Testis (tissue), 2 donors: ENCODE measurements at regions not wholly inside any gene's neighbourhood (a gene's known extent, or its start where the extent isn't known, plus 50 kb on each side); places are given as distances from the start of the nearest gene placed in this dataset.

Source experiments
- DNase-seq: peaks from one replicate; pipeline ENCODE4 v3.0.0-alpha.2; 2019
- H3K27ac ChIP-seq, 2 donors: fragments of 200-600 bp; sonication (generic); one replicate each; pipeline ENCODE4 v1.5.1; 2019
- H3K27me3 ChIP-seq: fragments of 200-600 bp; sonication (generic); one replicate; pipeline ENCODE4 v1.5.1; 2019
- H3K36me3 ChIP-seq: fragments of 200-600 bp; sonication (generic); one replicate; pipeline ENCODE4 v1.5.1; 2017; ENCODE audit warnings: low read depth; ENCODE audit errors: missing control alignments
- H3K4me1 ChIP-seq: fragments of 200-600 bp; sonication (generic); one replicate; pipeline ENCODE4 v1.5.1; 2019
- H3K4me3 ChIP-seq, 2 donors: fragments of 200-600 bp; sonication (generic); one replicate each; pipeline ENCODE4 v1.5.1; 2017 to 2019
- H3K9me3 ChIP-seq: fragments of 200-600 bp; sonication (generic); one replicate; pipeline ENCODE4 v1.5.1; 2017
- POLR2A ChIP-seq: fragments of 450-650 bp; IDR thresholded peaks from one replicate; pipeline ENCODE4 v1.6.1; 2017; ENCODE audit warnings: antibody characterized with exemption, mild to moderate bottlenecking, moderate library complexity
- WGBS, 2 donors: methylation state at CpG; one replicate each; pipeline ENCODE4 v1.1.5; 2018; 5-methylcytosine and 5-hydroxymethylcytosine counted together
- intact Hi-C: fragments of 100-400 bp; cut with DNase I; formaldehyde crosslinking; loops from one replicate; pipeline ENCODE4 v1.15.1; 2023; ENCODE audit warnings: low total_unique reads
- TF ChIP-seq, protein P1 (sequence below), 3 experiments: fragments of 450-650 bp in 2 of 3; fragments of 200-600 bp in 1 of 3; sonication (generic) in 1 of 3; IDR thresholded peaks; one replicate each; pipeline ENCODE4 v1.5.1; 2016 to 2019; ENCODE audit warnings: antibody characterized with exemption in 3 of 3, mild to moderate bottlenecking in 2 of 3, moderate library complexity in 1 of 3

- no peaks in the 10 kb centered on the region for H3K9me3 ChIP-seq
- no peak overlapping the region for H3K4me3 ChIP-seq
- no peaks in the 10 kb centered on the region for H3K4me1 ChIP-seq
- 72 to 73% methylated on average over 5 of the region's 5 CpGs for WGBS, 2 donors
- intact Hi-C loops: no loop called here
- no peak for TF ChIP-seq POLR2A
- TF ChIP-seq, protein P1, sequence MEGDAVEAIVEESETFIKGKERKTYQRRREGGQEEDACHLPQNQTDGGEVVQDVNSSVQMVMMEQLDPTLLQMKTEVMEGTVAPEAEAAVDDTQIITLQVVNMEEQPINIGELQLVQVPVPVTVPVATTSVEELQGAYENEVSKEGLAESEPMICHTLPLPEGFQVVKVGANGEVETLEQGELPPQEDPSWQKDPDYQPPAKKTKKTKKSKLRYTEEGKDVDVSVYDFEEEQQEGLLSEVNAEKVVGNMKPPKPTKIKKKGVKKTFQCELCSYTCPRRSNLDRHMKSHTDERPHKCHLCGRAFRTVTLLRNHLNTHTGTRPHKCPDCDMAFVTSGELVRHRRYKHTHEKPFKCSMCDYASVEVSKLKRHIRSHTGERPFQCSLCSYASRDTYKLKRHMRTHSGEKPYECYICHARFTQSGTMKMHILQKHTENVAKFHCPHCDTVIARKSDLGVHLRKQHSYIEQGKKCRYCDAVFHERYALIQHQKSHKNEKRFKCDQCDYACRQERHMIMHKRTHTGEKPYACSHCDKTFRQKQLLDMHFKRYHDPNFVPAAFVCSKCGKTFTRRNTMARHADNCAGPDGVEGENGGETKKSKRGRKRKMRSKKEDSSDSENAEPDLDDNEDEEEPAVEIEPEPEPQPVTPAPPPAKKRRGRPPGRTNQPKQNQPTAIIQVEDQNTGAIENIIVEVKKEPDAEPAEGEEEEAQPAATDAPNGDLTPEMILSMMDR (IDR thresholded peaks at IDR 0.05): no peak
- DNase-seq: no peak
- H3K36me3 ChIP-seq: no peaks in the 10 kb centered on the region
- H3K27ac ChIP-seq: no peak overlapping the region
- H3K27me3 ChIP-seq: no peaks in the 10 kb centered on the region
Measured at GRCh38 chr18:73045037-73045436, 177.2 kb upstream of the NETO1 start.

DNA sequence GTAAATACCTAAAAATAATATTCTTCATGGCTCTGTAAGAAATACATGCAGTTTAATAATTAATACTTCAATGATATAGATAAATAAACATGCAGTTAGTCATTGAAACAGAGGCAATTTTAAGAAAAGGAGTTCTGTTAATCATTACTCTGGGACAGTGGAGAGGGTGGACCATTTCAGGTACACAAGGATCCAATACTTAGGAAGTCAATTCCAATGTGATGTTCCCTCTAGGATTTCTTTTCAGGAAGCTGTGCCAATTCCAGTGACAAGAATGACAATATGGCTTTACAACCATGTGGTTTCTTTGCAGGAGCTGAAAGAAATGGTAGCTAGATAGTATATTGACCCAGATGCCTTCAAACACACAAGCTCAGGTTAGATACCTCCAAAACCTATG is 175.8 kb upstream of the NETO1 start:
- H3K4me1 ChIP-seq: no peaks in the 10 kb centered on the region
- intact Hi-C loops: no loop called here
- no peaks in the 10 kb centered on the region for H3K9me3 ChIP-seq
- H3K27me3 ChIP-seq: no peaks in the 10 kb centered on the region
- no peak overlapping the region for H3K4me3 ChIP-seq
- no peak for DNase-seq
- TF ChIP-seq, protein P1 (IDR thresholded peaks at IDR 0.05): no peak
- TF ChIP-seq POLR2A: no peak
- no peaks in the 10 kb centered on the region for H3K36me3 ChIP-seq
- no peak overlapping the region for H3K27ac ChIP-seq

DNA sequence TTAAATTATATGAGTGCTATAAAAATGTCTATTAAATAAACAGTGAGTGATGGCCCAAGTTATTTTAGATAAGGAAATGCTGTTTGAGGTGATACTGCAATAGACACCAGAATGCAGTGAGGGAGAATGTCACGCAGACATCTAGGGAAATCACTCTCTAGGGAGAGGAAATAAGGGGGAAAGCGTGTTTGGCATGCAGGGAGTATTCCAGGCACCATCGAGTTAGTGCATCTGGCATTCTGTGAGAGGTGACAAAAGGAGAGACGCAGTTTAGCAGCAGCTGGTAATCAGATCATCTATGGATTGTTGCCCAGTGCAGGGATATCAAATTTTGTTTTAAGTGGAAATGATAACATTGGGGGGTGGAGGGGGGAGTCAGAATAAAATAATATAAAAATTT is 175.4 kb upstream of the NETO1 start:
- Histone ChIP-seq H3K36me3 (no peaks in the 10 kb centered on the region), H3K27ac (no peak overlapping the region), H3K4me3 (no peak overlapping the region), H3K4me1 (no peaks in the 10 kb centered on the region), H3K27me3 (no peaks in the 10 kb centered on the region), H3K9me3 (no peaks in the 10 kb centered on the region)
- intact Hi-C loops: no loop called here
- TF ChIP-seq, protein P1 (IDR thresholded peaks at IDR 0.05): no peak
- TF ChIP-seq POLR2A: no peak
- WGBS, 2 donors: 33 to 39% methylated on average over 4 of the region's 4 CpGs
- DNase-seq: no peak

GRCh38 chr18:73040247-73040646 is 172.5 kb upstream of the NETO1 start:
- Histone ChIP-seq H3K4me1 (no peaks in the 10 kb centered on the region), H3K9me3 (no peaks in the 10 kb centered on the region), H3K4me3 (no peak overlapping the region), H3K27ac (no peak overlapping the region), H3K27me3 (no peaks in the 10 kb centered on the region), H3K36me3 (no peaks in the 10 kb centered on the region)
- intact Hi-C loops: no loop called here
- no peak for TF ChIP-seq POLR2A
- TF ChIP-seq, protein P1 (IDR thresholded peaks at IDR 0.05): no peak
- 88 to 89% methylated on average over 4 of the region's 4 CpGs for WGBS, 2 donors
- no peak for DNase-seq

- no peak for DNase-seq
- no peak overlapping the region for H3K27ac ChIP-seq
- 79 to 89% methylated on average over 5 of the region's 5 CpGs for WGBS, 2 donors
- H3K9me3 ChIP-seq: no peaks in the 10 kb centered on the region
- no peak for TF ChIP-seq POLR2A
- TF ChIP-seq, protein P1 (IDR thresholded peaks at IDR 0.05): no peak
- no peaks in the 10 kb centered on the region for H3K4me1 ChIP-seq
- H3K27me3 ChIP-seq: no peaks in the 10 kb centered on the region
- H3K36me3 ChIP-seq: no peaks in the 10 kb centered on the region
- H3K4me3 ChIP-seq: no peak overlapping the region
- intact Hi-C loops: no loop called here
Measured at GRCh38 chr18:73038336-73038735, 170.5 kb upstream of the NETO1 start.
